MCF 10A (cell line): ENCODE measurements at regions not wholly inside any gene's neighbourhood (a gene's known extent, or its start where the extent isn't known, plus 50 kb on each side); places are given as distances from the start of the nearest gene placed in this dataset.

ENCODE experiments used
- BruUV-seq: library from RNA; stranded (reverse); fragments of 400-500 nt; replicated peaks from 2 replicates; lab custom pipeline; 2021; lab: Mats Ljungman, UMichigan
- CTCF ChIA-PET: fragments of 300-600 bp; sonication (Branson Sonifier 250); formaldehyde crosslinking; extraction: SDS; loops from one replicate; lab custom pipeline; 2021; ENCODE audit warnings: antibody characterized with exemption, inconsistent platforms; lab: Yijun Ruan, JAX
- POLR2A ChIA-PET: fragments of 300-600, 350-650 bp; sonication (Branson Sonifier 250); formaldehyde crosslinking; extraction: SDS; loops from one replicate; lab custom pipeline; 2020; ENCODE audit warnings: antibody characterized with exemption, inconsistent platforms; lab: Yijun Ruan, JAX
- DNase-seq: peaks from one replicate; pipeline ENCODE4 v3.0.0-alpha.2; 2018; ENCODE audit not compliant: unreplicated experiment
- H3K27ac Mint-ChIP-seq: one replicate; pipeline ENCODE4 v1.8.0; 2022; ENCODE audit warnings: mild to moderate bottlenecking, low read depth, mixed read lengths; ENCODE audit not compliant: unreplicated experiment
- H3K27me3 Mint-ChIP-seq: one replicate; pipeline ENCODE4 v1.8.0; 2022; ENCODE audit warnings: mixed read lengths; ENCODE audit not compliant: insufficient read depth, unreplicated experiment
- H3K36me3 Mint-ChIP-seq: one replicate; pipeline ENCODE4 v1.8.0; 2022; ENCODE audit warnings: mild to moderate bottlenecking, moderate library complexity, mixed read lengths; ENCODE audit not compliant: insufficient read depth, unreplicated experiment
- H3K4me1 Mint-ChIP-seq: one replicate; pipeline ENCODE4 v1.8.0; 2022; ENCODE audit warnings: mixed read lengths; ENCODE audit not compliant: insufficient read depth, unreplicated experiment
- H3K4me3 Mint-ChIP-seq: one replicate; pipeline ENCODE4 v1.8.0; 2022; ENCODE audit warnings: mild to moderate bottlenecking, moderate library complexity, mixed read lengths; ENCODE audit not compliant: unreplicated experiment
- H3K9me3 Mint-ChIP-seq: one replicate; pipeline ENCODE4 v1.8.0; 2022; ENCODE audit warnings: mixed read lengths; ENCODE audit not compliant: unreplicated experiment
- intact Hi-C: fragments of 100-400 bp; cut with micrococcal nuclease; formaldehyde crosslinking; loops from 2 replicates; pipeline ENCODE4 v1.14.1; 2022
- TF ChIP-seq, protein P1 (sequence below): fragments of 200-600 bp; IDR thresholded peaks from one replicate; pipeline ENCODE4 v1.8.0; 2022; ENCODE audit warnings: antibody characterized with exemption, mild to moderate bottlenecking; ENCODE audit not compliant: unreplicated experiment

DNA sequence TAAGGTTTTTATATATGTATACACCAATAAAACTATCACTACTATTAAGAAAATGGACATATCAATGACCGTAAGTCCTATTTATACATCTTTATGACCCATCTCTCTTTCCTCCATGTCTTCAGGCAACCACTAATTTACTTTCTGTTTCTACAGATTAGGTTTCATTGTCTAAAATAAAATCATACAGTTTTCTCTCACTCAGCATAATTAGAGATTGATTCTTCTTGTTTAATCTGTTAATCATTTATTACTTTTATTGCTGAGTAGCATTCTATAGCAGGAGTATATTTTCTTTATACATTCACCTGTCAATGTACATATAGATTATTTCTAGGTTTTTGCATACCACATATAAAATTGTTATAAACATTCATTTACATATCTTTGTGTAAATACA is 388.0 kb downstream of the RFPL4B start:
- CTCF ChIA-PET = interaction anchor here (1.0 to 1.1 kb wide), 2 partner anchors 23 to 67 kb away, joined by 6 read pairs; no protein-coding TSS in a partner anchor
- no peaks in the 10 kb centered on the region for H3K27me3 Mint-ChIP-seq

DNA sequence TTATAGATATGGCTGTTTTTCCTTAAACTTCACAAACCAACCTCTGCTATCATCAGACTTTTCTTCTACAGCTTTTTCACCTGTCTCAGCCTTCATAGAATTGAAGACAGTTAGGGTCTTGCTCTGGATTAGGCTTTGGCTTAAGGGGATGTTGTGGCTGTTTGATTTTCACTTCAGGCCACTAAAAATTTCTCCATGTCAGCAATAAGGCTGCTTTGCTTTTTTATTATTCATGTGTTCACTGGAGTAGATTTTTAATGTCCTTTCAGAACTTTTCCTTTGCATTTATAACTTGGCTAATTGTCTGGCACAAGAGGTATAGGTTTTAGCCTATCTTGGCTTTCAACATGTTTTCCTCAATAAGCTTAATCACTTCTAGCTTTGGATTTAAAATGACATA is 392.6 kb downstream of the RFPL4B start:
- no peaks in the 10 kb centered on the region for H3K36me3 Mint-ChIP-seq
- no TSS peak for BruUV-seq
- ChIA-PET CTCF (interaction anchor here (0.7 kb wide), 1 partner anchor 69 kb away, joined by 3 read pairs; no protein-coding TSS in a partner anchor), POLR2A (interaction anchor here (0.6 kb wide), 1 partner anchor 103 kb away, joined by 4 read pairs; no protein-coding TSS in a partner anchor)
- intact Hi-C loops = no loop called here
- no peak overlapping the region for H3K4me3 Mint-ChIP-seq
- no peak for DNase-seq
- TF ChIP-seq, protein P1, sequence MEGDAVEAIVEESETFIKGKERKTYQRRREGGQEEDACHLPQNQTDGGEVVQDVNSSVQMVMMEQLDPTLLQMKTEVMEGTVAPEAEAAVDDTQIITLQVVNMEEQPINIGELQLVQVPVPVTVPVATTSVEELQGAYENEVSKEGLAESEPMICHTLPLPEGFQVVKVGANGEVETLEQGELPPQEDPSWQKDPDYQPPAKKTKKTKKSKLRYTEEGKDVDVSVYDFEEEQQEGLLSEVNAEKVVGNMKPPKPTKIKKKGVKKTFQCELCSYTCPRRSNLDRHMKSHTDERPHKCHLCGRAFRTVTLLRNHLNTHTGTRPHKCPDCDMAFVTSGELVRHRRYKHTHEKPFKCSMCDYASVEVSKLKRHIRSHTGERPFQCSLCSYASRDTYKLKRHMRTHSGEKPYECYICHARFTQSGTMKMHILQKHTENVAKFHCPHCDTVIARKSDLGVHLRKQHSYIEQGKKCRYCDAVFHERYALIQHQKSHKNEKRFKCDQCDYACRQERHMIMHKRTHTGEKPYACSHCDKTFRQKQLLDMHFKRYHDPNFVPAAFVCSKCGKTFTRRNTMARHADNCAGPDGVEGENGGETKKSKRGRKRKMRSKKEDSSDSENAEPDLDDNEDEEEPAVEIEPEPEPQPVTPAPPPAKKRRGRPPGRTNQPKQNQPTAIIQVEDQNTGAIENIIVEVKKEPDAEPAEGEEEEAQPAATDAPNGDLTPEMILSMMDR = no peak
- no peak overlapping the region for H3K27ac Mint-ChIP-seq
- H3K9me3 Mint-ChIP-seq = no peaks in the 10 kb centered on the region
- no peaks in the 10 kb centered on the region for H3K4me1 Mint-ChIP-seq
- H3K27me3 Mint-ChIP-seq = no peaks in the 10 kb centered on the region

More for the DNA sequence above, 388.0 kb downstream of the RFPL4B start:
- Mint-ChIP-seq H3K4me3 (no peak overlapping the region), H3K9me3 (no peaks in the 10 kb centered on the region), H3K4me1 (no peaks in the 10 kb centered on the region), H3K27ac (no peak overlapping the region), H3K36me3 (no peaks in the 10 kb centered on the region)
- TF ChIP-seq, protein P1 = no peak
- POLR2A ChIA-PET = no interaction called here
- intact Hi-C loops = no loop called here
- no TSS peak for BruUV-seq
- DNase-seq = no peak

DNA sequence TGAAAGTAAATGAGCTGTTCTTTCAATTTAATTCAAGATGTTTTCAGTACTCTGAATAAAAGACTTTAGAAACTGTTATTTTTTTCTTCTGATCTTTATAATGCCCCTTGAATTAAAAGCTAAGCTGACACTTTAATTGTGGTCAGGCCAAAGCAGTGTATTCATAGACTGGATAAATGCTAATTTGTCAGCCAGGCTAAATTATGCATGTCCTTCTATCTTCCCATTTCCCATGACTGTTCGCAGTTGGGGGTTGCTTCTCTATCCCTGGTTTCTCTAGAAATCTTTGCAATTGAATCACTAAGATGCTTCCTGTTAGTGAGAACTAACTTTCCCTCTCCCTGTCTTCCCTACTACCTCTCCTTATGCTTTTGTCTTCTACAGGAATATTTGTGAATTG is 396.2 kb downstream of the RFPL4B start:
- no peaks in the 10 kb centered on the region for H3K27me3 Mint-ChIP-seq
- no peaks in the 10 kb centered on the region for H3K9me3 Mint-ChIP-seq
- BruUV-seq = no TSS peak
- intact Hi-C loops = no loop called here
- H3K36me3 Mint-ChIP-seq = no peaks in the 10 kb centered on the region
- ChIA-PET CTCF (no interaction called here), POLR2A (no interaction called here)
- TF ChIP-seq, protein P1 = no peak
- H3K27ac Mint-ChIP-seq = no peak overlapping the region
- no peaks in the 10 kb centered on the region for H3K4me1 Mint-ChIP-seq
- H3K4me3 Mint-ChIP-seq = no peak overlapping the region
- no peak for DNase-seq

DNA sequence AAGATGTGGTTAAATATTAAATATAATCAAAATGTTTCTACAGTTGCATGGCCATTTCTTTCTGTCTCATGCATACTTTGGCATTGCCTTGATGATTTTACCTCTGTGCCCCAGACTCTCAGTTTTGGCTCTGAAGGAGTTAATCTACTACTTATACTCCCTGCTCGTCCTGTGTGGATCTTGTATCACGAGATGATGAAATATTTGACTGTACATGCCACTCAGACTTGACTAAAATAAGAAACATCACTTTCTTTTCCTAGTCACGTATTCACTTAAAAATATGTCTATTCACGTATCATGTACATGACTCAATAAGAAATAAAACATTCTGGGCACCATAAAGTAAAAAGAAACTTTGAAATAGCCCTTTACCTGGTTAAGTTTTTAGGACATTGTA is 397.7 kb downstream of the RFPL4B start:
- ChIA-PET POLR2A (no interaction called here), CTCF (no interaction called here)
- Mint-ChIP-seq H3K4me3 (no peak overlapping the region), H3K9me3 (no peaks in the 10 kb centered on the region), H3K4me1 (no peaks in the 10 kb centered on the region), H3K36me3 (no peaks in the 10 kb centered on the region), H3K27ac (no peak overlapping the region), H3K27me3 (no peaks in the 10 kb centered on the region)
- DNase-seq = no peak
- BruUV-seq = no TSS peak
- TF ChIP-seq, protein P1 = no peak
- intact Hi-C loops = no loop called here
